ENCODE measurements at regions not wholly inside any gene's neighbourhood (a gene's known extent, or its start where the extent isn't known, plus 50 kb on each side); places are given as distances from the start of the nearest gene placed in this dataset.

- TF ChIP-seq ELK4 (IDR thresholded peaks at IDR 0.05; ENCODE audit: borderline replicate concordance, low read depth, low read length), result no peak
These were observed 804.5 kb downstream of the TDRD15 start (continued) for GRCh38 chr2:21928292-21928691.

- TF ChIP-seq ZSCAN5A (tag by site-specific recombination; IDR thresholded peaks at IDR 0.05) (no peak), GLI2 (tag by site-specific recombination; IDR thresholded peaks at IDR 0.05; ENCODE audit: borderline replicate concordance, low read depth) (no peak), YY1 (tag by site-specific recombination; IDR thresholded peaks at IDR 0.05) (no peak), ZNF473 (tag by site-specific recombination; IDR thresholded peaks at IDR 0.05) (no peak), ZBTB7A (tag by site-specific recombination; IDR thresholded peaks at IDR 0.05; ENCODE audit: low read depth) (no peak), ZNF513 (tag by site-specific recombination; IDR thresholded peaks at IDR 0.05) (no peak), ZNF26 (tag by site-specific recombination; IDR thresholded peaks at IDR 0.05) (no peak), MEIS1 (CRISPR knock-in tag; IDR thresholded peaks at IDR 0.05; ENCODE audit: borderline replicate concordance) (no peak), SP2 (tag by site-specific recombination; IDR thresholded peaks at IDR 0.05) (no peak), ZNF664 (tag by site-specific recombination; IDR thresholded peaks at IDR 0.05) (no peak), ZEB2 (tag by site-specific recombination; IDR thresholded peaks at IDR 0.05) (no peak), GLIS1 (tag by site-specific recombination; IDR thresholded peaks at IDR 0.05) (no peak), ZNF707 (tag by site-specific recombination; IDR thresholded peaks at IDR 0.05) (no peak), ZNF701 (tag by site-specific recombination; IDR thresholded peaks at IDR 0.05) (no peak), ZNF645 (tag by site-specific recombination; IDR thresholded peaks at IDR 0.05) (no peak)
- no peaks in the 10 kb centered on the region for H3K4me1 ChIP-seq (ENCODE audit: control insufficient read depth, insufficient read depth, low read length)
- POLR2A ChIA-PET, result no interaction called here
- CTCF ChIA-PET, result interaction anchor here (0.6 kb wide), 1 partner anchor 140 kb away, joined by 3 read pairs; no protein-coding TSS in a partner anchor
- no peaks in the 10 kb centered on the region for H3K9me3 ChIP-seq (ENCODE audit: control insufficient read depth, insufficient read depth, low read depth, low read length)
- H3K36me3 ChIP-seq (ENCODE audit: control insufficient read depth in 2 of 2, insufficient read depth in 1 of 2, low read length in 2 of 2), result no peaks in the 10 kb centered on the region
- no peak overlapping the region for H3K4me3 ChIP-seq (ENCODE audit: low read depth, low read length)
- H3K27ac ChIP-seq (ENCODE audit: extremely low read depth, low read depth, low read length), result no peak overlapping the region
These were observed 806.5 kb downstream of the TDRD15 start for GRCh38 chr2:21930226-21930625.

- POLR2A ChIA-PET, result no interaction called here
- TF ChIP-seq PRDM1 (tag by site-specific recombination; IDR thresholded peaks at IDR 0.05), result no peak
- TF ChIP-seq ZNF266 (tag by site-specific recombination; IDR thresholded peaks at IDR 0.05; ENCODE audit: low read depth), result no peak
- TF ChIP-seq ZFP37 (tag by site-specific recombination; IDR thresholded peaks at IDR 0.05), result no peak
- TF ChIP-seq ZNF596 (tag by site-specific recombination; IDR thresholded peaks at IDR 0.05), result no peak
- TF ChIP-seq ZIC2 (tag by site-specific recombination; IDR thresholded peaks at IDR 0.05), result no peak
- TF ChIP-seq ZNF654 (tag by site-specific recombination; IDR thresholded peaks at IDR 0.05; ENCODE audit: low read depth), result no peak
- no peak for TF ChIP-seq ZNF132 (tag by site-specific recombination; IDR thresholded peaks at IDR 0.05; ENCODE audit: borderline replicate concordance)
- no peak for TF ChIP-seq HOXA7 (CRISPR knock-in tag; IDR thresholded peaks at IDR 0.05; ENCODE audit: borderline replicate concordance)
- no peak for TF ChIP-seq ZNF426 (tag by site-specific recombination; IDR thresholded peaks at IDR 0.05)
- TF ChIP-seq ZNF23 (tag by site-specific recombination; IDR thresholded peaks at IDR 0.05; ENCODE audit: borderline replicate concordance), result no peak
- TF ChIP-seq ZNF768 (tag by site-specific recombination; IDR thresholded peaks at IDR 0.05), result no peak
- TF ChIP-seq ZNF621 (tag by site-specific recombination; IDR thresholded peaks at IDR 0.05), result no peak
- no peak for TF ChIP-seq ZNF302 (tag by site-specific recombination; IDR thresholded peaks at IDR 0.05; ENCODE audit: low read depth)
- no peak for TF ChIP-seq ZNF561 (tag by site-specific recombination; IDR thresholded peaks at IDR 0.05; ENCODE audit: borderline replicate concordance)
These were observed 816.2 kb downstream of the TDRD15 start for GRCh38 chr2:21939967-21940366.

More at GRCh38 chr2:21939967-21940366, 816.2 kb downstream of the TDRD15 start:
- Histone ChIP-seq H3K4me1 (ENCODE audit: control insufficient read depth, insufficient read depth, low read length) (no peaks in the 10 kb centered on the region), H3K27ac (ENCODE audit: extremely low read depth, low read depth, low read length) (no peak overlapping the region), H3K9me3 (ENCODE audit: control insufficient read depth, insufficient read depth, low read depth, low read length) (no peaks in the 10 kb centered on the region), H3K4me3 (ENCODE audit: low read depth, low read length) (no peak overlapping the region), H3K36me3 (ENCODE audit: control insufficient read depth in 2 of 2, insufficient read depth in 1 of 2, low read length in 2 of 2) (no peaks in the 10 kb centered on the region)
- CTCF ChIA-PET, result interaction anchor here (0.6 kb wide), 1 partner anchor 979 kb away, joined by 3 read pairs; no protein-coding TSS in a partner anchor

All from HEK293 (cell line).